Fibroblast of lung (primary cell): ENCODE measurements at regions not wholly inside any gene's neighbourhood (a gene's known extent, or its start where the extent isn't known, plus 50 kb on each side); places are given as distances from the start of the nearest gene placed in this dataset.

Experiments
- DNase-seq, 2 donors: peaks; one replicate each; pipeline versions ENCODE4 v3.0.0 to v3.0.0-alpha.2; 2010; ENCODE audit warnings: low read depth in 2 of 2
- H2AFZ ChIP-seq: 2 replicates; pipeline ENCODE4 v1.5.1; 2012; ENCODE audit warnings: low read length, control low read depth, inconsistent platforms
- H3K27ac ChIP-seq: 2 replicates; pipeline ENCODE4 v1.5.1; 2011; ENCODE audit warnings: low read length, control low read depth; ENCODE audit not compliant: insufficient read depth
- H3K27me3 ChIP-seq: 2 replicates; pipeline ENCODE4 v1.5.1; 2011; ENCODE audit warnings: mild to moderate bottlenecking, low read length; ENCODE audit not compliant: control insufficient read depth, insufficient read depth
- H3K36me3 ChIP-seq: 2 replicates; pipeline ENCODE4 v1.5.1; 2011; ENCODE audit warnings: low read length; ENCODE audit not compliant: control insufficient read depth, insufficient read depth
- H3K4me1 ChIP-seq: 2 replicates; pipeline ENCODE4 v1.5.1; 2011; ENCODE audit warnings: low read length; ENCODE audit not compliant: control insufficient read depth, insufficient read depth; ENCODE audit errors: extremely low read depth
- H3K4me2 ChIP-seq: 2 replicates; pipeline ENCODE4 v1.5.1; 2011; ENCODE audit warnings: low read length, control low read depth; ENCODE audit not compliant: insufficient read depth; ENCODE audit errors: extremely low read depth
- H3K4me3 ChIP-seq, 4 experiments: fragments of 200-600 bp in 1 of 4; sonication (generic) in 1 of 4; replicated peaks in 1 of 4; 2 replicates each; pipeline ENCODE4 v1.5.1; 2011 to 2016; ENCODE audit warnings: low read length in 4 of 4, low read depth in 3 of 4, mild to moderate bottlenecking in 3 of 4, control low read depth in 2 of 4, inconsistent platforms in 1 of 4, mixed read lengths in 1 of 4; ENCODE audit not compliant: insufficient read depth in 1 of 4; ENCODE audit errors: control extremely low read depth in 1 of 4
- H3K79me2 ChIP-seq: 2 replicates; pipeline ENCODE4 v1.5.1; 2012; ENCODE audit warnings: mild to moderate bottlenecking, low read length, inconsistent platforms; ENCODE audit not compliant: control insufficient read depth, insufficient read depth
- H3K9ac ChIP-seq: 2 replicates; pipeline ENCODE4 v1.5.1; 2011; ENCODE audit warnings: mild to moderate bottlenecking, low read length, control low read depth; ENCODE audit not compliant: insufficient read depth
- H3K9me3 ChIP-seq: 2 replicates; pipeline ENCODE4 v1.5.1; 2012; ENCODE audit warnings: low read depth, low read length; ENCODE audit not compliant: control insufficient read depth, insufficient read depth
- H4K20me1 ChIP-seq: 2 replicates; pipeline ENCODE4 v1.5.1; 2011; ENCODE audit warnings: low read length; ENCODE audit not compliant: control insufficient read depth, insufficient read depth; ENCODE audit errors: extremely low read depth
- CTCF ChIP-seq, 2 donors: IDR thresholded peaks in 1 of 2; conservative IDR thresholded peaks in 1 of 2; 1 replicate in 1 of 2; 2 replicates in 1 of 2; pipeline ENCODE4 v1.5.1; 2011 to 2012; ENCODE audit warnings: low read length in 2 of 2, control low read depth in 1 of 2, inconsistent platforms in 1 of 2, low read depth in 1 of 2, mild to moderate bottlenecking in 1 of 2
- EZH2 ChIP-seq: IDR thresholded peaks from 2 replicates; pipeline ENCODE4 v1.5.1; 2012; ENCODE audit warnings: low read length, control low read depth, mild to moderate bottlenecking; ENCODE audit errors: missing control alignments

GRCh38 chr5:125046838-125047237 is 300.4 kb upstream of the ZNF608 start:
- no peaks in the 10 kb centered on the region for H3K27me3 ChIP-seq
- no peak for TF ChIP-seq EZH2
- no peak for TF ChIP-seq CTCF (conservative IDR thresholded peaks at IDR 0.05 in 1 of 2, IDR thresholded peaks at IDR 0.05 in 1 of 2; ENCODE audit: low read depth in 1 of 2, low read length in 2 of 2)

DNA sequence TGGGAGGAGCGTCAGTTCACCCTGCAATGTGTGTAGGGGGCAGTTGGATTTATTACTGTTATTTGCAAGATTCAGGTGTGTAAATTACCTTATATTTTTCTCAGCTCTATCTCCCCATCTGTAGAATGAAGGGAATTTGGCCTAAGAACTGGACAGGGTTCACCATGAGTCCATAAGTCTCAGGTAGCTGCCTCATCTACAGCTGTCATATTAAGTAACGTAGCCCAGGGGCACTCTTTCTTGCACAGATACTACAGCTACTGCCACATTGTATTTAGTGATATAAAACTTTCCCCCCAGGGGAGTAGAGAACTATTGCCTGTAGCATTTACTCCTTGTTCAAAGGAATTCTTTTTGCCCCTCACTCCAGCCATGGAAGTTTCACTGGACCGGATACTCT is 301.4 kb upstream of the ZNF608 start:
- H3K9me3 ChIP-seq: no peaks in the 10 kb centered on the region
- no peak for DNase-seq
- H4K20me1 ChIP-seq: no peaks in the 10 kb centered on the region
- H3K9ac ChIP-seq: no peak overlapping the region
- no peak overlapping the region for H3K27ac ChIP-seq
- TF ChIP-seq CTCF (conservative IDR thresholded peaks at IDR 0.05 in 1 of 2, IDR thresholded peaks at IDR 0.05 in 1 of 2; ENCODE audit: low read depth in 1 of 2, low read length in 2 of 2): no peak
- TF ChIP-seq EZH2: no peak
- H3K4me1 ChIP-seq: peaks cover 5% of the 10 kb centered on the region
- no peaks in the 10 kb centered on the region for H3K27me3 ChIP-seq
- no peak overlapping the region for H3K4me3 ChIP-seq
- H2AFZ ChIP-seq: no peak overlapping the region
- no peak overlapping the region for H3K4me2 ChIP-seq
- H3K79me2 ChIP-seq: no peaks in the 10 kb centered on the region
- H3K36me3 ChIP-seq: no peaks in the 10 kb centered on the region

More at GRCh38 chr5:125046838-125047237, 300.4 kb upstream of the ZNF608 start:
- peaks cover 5% of the 10 kb centered on the region for H3K4me1 ChIP-seq
- H3K4me3 ChIP-seq: no peak overlapping the region
- no peak overlapping the region for H3K4me2 ChIP-seq
- DNase-seq: no peak
- no peak overlapping the region for H3K9ac ChIP-seq
- H4K20me1 ChIP-seq: no peaks in the 10 kb centered on the region
- H3K9me3 ChIP-seq: no peaks in the 10 kb centered on the region
- H2AFZ ChIP-seq: no peak overlapping the region
- no peaks in the 10 kb centered on the region for H3K36me3 ChIP-seq
- H3K79me2 ChIP-seq: no peaks in the 10 kb centered on the region
- H3K27ac ChIP-seq: no peak overlapping the region

- Histone ChIP-seq H3K4me2 (no peak overlapping the region), H3K4me1 (no peaks in the 10 kb centered on the region), H2AFZ (no peak overlapping the region), H3K27ac (no peak overlapping the region), H3K79me2 (no peaks in the 10 kb centered on the region), H3K9ac (no peak overlapping the region), H3K36me3 (no peaks in the 10 kb centered on the region), H3K4me3 (no peak overlapping the region), H3K27me3 (no peaks in the 10 kb centered on the region), H4K20me1 (no peaks in the 10 kb centered on the region), H3K9me3 (no peaks in the 10 kb centered on the region)
- TF ChIP-seq CTCF (conservative IDR thresholded peaks at IDR 0.05 in 1 of 2, IDR thresholded peaks at IDR 0.05 in 1 of 2; ENCODE audit: low read depth in 1 of 2, low read length in 2 of 2) (no peak), EZH2 (no peak)
- peak in 1 of 2 donors; percentile 16 for DNase-seq
Observed at GRCh38 chr5:125049721-125050702, 303.6 kb upstream of the ZNF608 start.
